Tibial nerve (tissue), 4 donors: ENCODE measurements at regions not wholly inside any gene's neighbourhood (a gene's known extent, or its start where the extent isn't known, plus 50 kb on each side); places are given as distances from the start of the nearest gene placed in this dataset.

ENCODE experiments used
- CTCF ChIP-seq, 5 experiments: fragments of 200-600 bp in 3 of 5; fragments of 450-650 bp in 2 of 5; sonication (generic) in 3 of 5; IDR thresholded peaks; one replicate each; pipeline ENCODE4 v1.5.1; 2016 to 2019; ENCODE audit warnings: antibody characterized with exemption in 5 of 5, mild to moderate bottlenecking in 3 of 5, moderate library complexity in 2 of 5
- EP300 ChIP-seq, 2 donors: sonication (generic); formaldehyde crosslinking; IDR thresholded peaks; one replicate each; pipeline ENCODE4 v1.6.1; 2017; ENCODE audit warnings: antibody characterized with exemption in 2 of 2, mild to moderate bottlenecking in 1 of 2
- POLR2A ChIP-seq, 2 donors: fragments of 450-650 bp; IDR thresholded peaks; one replicate each; pipeline ENCODE4 v1.6.1; 2017; ENCODE audit warnings: antibody characterized with exemption in 2 of 2, mild to moderate bottlenecking in 2 of 2, moderate library complexity in 2 of 2

GRCh38 chr1:222417264-222417663 is 130.6 kb downstream of the HHIPL2 start:
- TF ChIP-seq CTCF (IDR thresholded peaks at IDR 0.05): no peak
- no peak for TF ChIP-seq POLR2A (IDR thresholded peaks at IDR 0.05)
- TF ChIP-seq EP300 (IDR thresholded peaks at IDR 0.05): no peak
